ENCODE measurements at regions not wholly inside any gene's neighbourhood (a gene's known extent, or its start where the extent isn't known, plus 50 kb on each side); places are given as distances from the start of the nearest gene placed in this dataset.

DNA sequence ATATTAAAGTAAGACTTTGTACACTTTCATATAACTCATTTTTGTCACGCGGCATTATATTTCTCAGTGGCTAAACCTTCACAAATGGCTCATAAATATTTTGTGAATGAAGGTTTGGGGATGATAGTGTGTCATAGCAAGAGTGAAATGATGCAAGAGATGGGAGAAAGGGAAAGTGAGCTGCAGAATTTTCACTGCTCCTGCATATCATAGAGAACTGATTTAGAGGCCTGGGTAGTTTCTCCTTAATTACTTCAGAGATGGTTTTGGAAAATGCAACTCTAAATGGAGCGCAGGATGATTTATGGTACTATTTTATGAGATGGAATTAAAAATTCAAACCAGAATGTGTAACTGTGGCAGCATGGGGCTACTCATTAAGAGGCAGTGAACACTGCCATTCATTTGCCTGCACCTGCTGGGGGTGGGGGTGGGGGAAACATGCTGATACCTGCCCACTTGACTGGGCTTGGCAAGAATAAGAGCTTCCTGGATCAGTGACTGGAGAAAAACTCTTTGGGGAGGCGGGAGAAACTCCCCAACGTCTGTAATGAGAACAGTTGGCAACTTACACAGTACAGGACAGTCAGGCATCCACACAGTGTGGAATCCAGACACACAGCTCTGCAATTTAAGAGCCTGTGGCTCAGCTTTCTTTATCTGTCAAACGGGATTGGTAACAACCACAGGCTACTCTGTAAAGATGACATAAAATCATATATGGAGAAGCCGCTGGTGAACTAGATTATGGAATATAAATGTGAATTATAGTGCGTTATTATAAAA is 941.9 kb downstream of the SLC4A3 start:
- no peaks in the 10 kb centered on the region for H3K27me3 ChIP-seq (ENCODE audit: control insufficient read depth, insufficient read depth, low read length)
- H3K27ac ChIP-seq (ENCODE audit: low read depth, low read length) = no peak overlapping the region
- no peak overlapping the region for H3K9ac ChIP-seq (ENCODE audit: low read length)
- no peaks in the 10 kb centered on the region for H3K4me1 ChIP-seq (ENCODE audit: control insufficient read depth, insufficient read depth, low read length)
- no peaks in the 10 kb centered on the region for H3K9me3 ChIP-seq (ENCODE audit: control insufficient read depth, insufficient read depth, low read depth, low read length)
- H3K36me3 ChIP-seq (ENCODE audit: control insufficient read depth, insufficient read depth, low read length) = no peaks in the 10 kb centered on the region
- no peak overlapping the region for H3K4me3 ChIP-seq (ENCODE audit: low read depth, low read length)

DNA sequence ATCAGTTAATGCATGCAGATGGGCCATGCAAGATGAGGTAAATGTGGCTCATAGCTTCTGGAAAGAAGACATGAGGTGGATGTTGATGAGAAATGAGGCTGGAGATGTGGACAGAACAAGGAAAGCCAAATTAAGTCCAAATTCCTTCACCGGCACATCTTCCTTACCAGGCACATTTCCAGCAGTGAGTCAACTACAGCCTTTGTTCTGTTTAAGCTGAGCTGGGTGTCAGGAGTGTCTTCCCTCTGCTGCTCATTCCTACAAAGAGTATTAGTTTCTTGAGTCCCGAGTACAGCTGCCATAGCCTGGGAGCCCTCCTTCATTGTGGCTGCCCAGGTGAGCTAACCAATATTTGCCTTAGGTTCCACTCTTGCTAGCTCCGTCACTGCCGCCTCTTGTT is 945.0 kb downstream of the SLC4A3 start:
- no peaks in the 10 kb centered on the region for H3K9me3 ChIP-seq (ENCODE audit: control insufficient read depth, insufficient read depth, low read depth, low read length)
- H3K9ac ChIP-seq (ENCODE audit: low read length) = no peak overlapping the region
- H3K36me3 ChIP-seq (ENCODE audit: control insufficient read depth, insufficient read depth, low read length) = no peaks in the 10 kb centered on the region
- no peak overlapping the region for H3K27ac ChIP-seq (ENCODE audit: low read depth, low read length)
- H3K27me3 ChIP-seq (ENCODE audit: control insufficient read depth, insufficient read depth, low read length) = no peaks in the 10 kb centered on the region
- H3K4me1 ChIP-seq (ENCODE audit: control insufficient read depth, insufficient read depth, low read length) = no peaks in the 10 kb centered on the region
- no peak overlapping the region for H3K4me3 ChIP-seq (ENCODE audit: low read depth, low read length)

DNA sequence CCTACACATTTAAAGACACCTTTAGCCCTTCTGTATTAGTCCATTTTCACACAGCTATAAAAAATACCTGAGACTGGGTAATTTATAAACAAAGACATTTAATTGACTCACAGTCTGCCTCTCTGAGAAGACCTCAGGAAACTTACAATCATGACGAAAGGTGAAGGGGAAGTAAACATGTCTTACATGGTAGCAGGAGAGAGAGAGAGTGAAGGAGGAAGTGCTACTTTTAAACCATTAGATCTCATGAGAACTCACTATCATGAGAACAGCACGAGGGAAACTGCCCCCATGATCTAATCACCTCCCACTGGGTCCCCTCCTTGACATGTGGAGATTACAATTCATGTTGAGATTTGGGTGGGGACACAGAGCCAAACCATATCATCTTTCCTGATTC is 946.6 kb downstream of the SLC4A3 start:
- H3K27ac ChIP-seq (ENCODE audit: low read depth, low read length) = no peak overlapping the region
- no peak overlapping the region for H3K9ac ChIP-seq (ENCODE audit: low read length)
- H3K4me3 ChIP-seq (ENCODE audit: low read depth, low read length) = no peak overlapping the region
- H3K4me1 ChIP-seq (ENCODE audit: control insufficient read depth, insufficient read depth, low read length) = no peaks in the 10 kb centered on the region
- H3K9me3 ChIP-seq (ENCODE audit: control insufficient read depth, insufficient read depth, low read depth, low read length) = no peaks in the 10 kb centered on the region
- no peaks in the 10 kb centered on the region for H3K36me3 ChIP-seq (ENCODE audit: control insufficient read depth, insufficient read depth, low read length)
- H3K27me3 ChIP-seq (ENCODE audit: control insufficient read depth, insufficient read depth, low read length) = no peaks in the 10 kb centered on the region

DNA sequence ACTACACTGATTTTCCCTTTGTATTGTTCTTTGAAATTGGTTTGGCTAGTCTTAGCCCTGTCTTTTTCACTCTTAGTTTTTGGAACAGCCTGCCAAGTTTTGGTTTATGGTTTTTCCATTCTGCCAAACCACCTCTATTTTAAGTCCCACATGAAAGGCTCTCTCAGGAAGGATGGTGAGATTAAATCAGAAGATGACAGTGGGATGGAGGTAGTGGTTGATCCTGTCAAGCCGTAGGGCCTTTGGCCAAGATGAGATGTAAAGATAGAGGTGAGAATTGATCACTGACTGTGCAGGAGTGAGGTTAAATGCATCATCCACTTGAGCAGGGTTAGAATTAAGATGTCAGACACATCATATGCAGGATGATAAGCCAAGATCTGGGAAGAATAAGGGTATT is 948.5 kb downstream of the SLC4A3 start:
- Histone ChIP-seq H3K9me3 (ENCODE audit: control insufficient read depth, insufficient read depth, low read depth, low read length) (no peaks in the 10 kb centered on the region), H3K27me3 (ENCODE audit: control insufficient read depth, insufficient read depth, low read length) (no peaks in the 10 kb centered on the region), H3K4me1 (ENCODE audit: control insufficient read depth, insufficient read depth, low read length) (no peaks in the 10 kb centered on the region), H3K27ac (ENCODE audit: low read depth, low read length) (no peak overlapping the region), H3K4me3 (ENCODE audit: low read depth, low read length) (no peak overlapping the region), H3K9ac (ENCODE audit: low read length) (no peak overlapping the region), H3K36me3 (ENCODE audit: control insufficient read depth, insufficient read depth, low read length) (no peaks in the 10 kb centered on the region)

DNA sequence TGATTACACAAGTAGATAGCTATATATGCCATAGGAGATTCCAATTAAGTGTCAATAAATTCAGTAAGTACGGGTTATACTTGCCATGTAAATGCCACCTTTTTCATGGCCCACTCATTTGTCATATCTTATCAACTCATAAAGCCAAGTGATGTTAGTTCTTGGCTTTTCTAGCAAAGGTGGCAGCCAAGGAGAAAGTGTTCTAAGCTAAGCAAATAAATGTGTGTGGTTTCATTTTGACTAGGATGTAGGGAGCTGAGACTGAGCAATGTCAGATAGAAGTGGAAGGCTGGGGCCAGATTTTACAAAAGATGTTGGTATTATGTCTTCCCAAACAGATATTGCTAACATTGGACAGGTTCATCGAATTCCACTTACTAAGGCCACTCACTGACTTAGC is 952.0 kb downstream of the SLC4A3 start:
- no peaks in the 10 kb centered on the region for H3K36me3 ChIP-seq (ENCODE audit: control insufficient read depth, insufficient read depth, low read length)
- no peak overlapping the region for H3K9ac ChIP-seq (ENCODE audit: low read length)
- H3K4me3 ChIP-seq (ENCODE audit: low read depth, low read length) = no peak overlapping the region
- H3K27me3 ChIP-seq (ENCODE audit: control insufficient read depth, insufficient read depth, low read length) = no peaks in the 10 kb centered on the region
- H3K4me1 ChIP-seq (ENCODE audit: control insufficient read depth, insufficient read depth, low read length) = no peaks in the 10 kb centered on the region
- no peaks in the 10 kb centered on the region for H3K9me3 ChIP-seq (ENCODE audit: control insufficient read depth, insufficient read depth, low read depth, low read length)
- H3K27ac ChIP-seq (ENCODE audit: low read depth, low read length) = no peak overlapping the region

DNA sequence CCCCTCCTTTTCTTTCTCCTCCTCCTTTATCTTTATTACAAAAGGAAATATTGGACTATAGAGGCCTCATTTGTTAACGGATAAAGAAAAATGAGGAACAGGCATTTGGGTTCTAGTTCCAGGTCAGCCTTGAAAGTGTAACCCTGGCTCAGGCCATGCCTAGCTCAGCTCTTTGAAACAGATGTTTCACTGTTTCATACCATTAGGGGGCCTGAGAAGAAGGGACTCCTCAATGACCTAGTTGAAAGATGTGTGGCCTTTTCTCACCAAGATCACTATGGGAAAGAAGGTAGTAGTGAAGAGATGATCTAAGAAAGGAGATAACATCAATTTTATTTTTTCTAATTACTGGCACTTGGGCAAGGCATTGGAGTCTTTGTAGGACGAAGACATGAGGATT is 952.7 kb downstream of the SLC4A3 start:
- no peaks in the 10 kb centered on the region for H3K27me3 ChIP-seq (ENCODE audit: control insufficient read depth, insufficient read depth, low read length)
- no peak overlapping the region for H3K9ac ChIP-seq (ENCODE audit: low read length)
- no peaks in the 10 kb centered on the region for H3K4me1 ChIP-seq (ENCODE audit: control insufficient read depth, insufficient read depth, low read length)
- H3K27ac ChIP-seq (ENCODE audit: low read depth, low read length) = no peak overlapping the region
- no peak overlapping the region for H3K4me3 ChIP-seq (ENCODE audit: low read depth, low read length)
- H3K36me3 ChIP-seq (ENCODE audit: control insufficient read depth, insufficient read depth, low read length) = no peaks in the 10 kb centered on the region
- no peaks in the 10 kb centered on the region for H3K9me3 ChIP-seq (ENCODE audit: control insufficient read depth, insufficient read depth, low read depth, low read length)

DNA sequence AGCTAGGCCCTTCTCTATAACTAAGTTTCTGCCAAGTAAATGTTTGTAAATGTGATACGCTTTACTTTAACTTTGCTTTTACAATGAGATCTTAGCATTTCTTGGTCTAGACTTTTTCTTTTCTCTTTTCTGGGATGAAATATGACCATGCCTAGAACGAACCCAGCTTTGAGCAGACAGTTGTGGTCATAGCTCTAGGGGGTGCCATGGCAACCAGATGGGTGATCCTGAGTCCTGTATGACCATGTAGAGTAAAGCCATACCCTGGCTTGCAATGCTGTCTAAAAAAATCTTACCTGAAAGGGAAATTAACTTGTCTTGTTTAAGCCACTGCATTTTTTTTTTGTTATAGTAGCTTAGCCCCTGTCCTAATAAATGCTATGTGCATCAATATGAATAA is 956.3 kb downstream of the SLC4A3 start:
- H3K27me3 ChIP-seq (ENCODE audit: control insufficient read depth, insufficient read depth, low read length) = no peaks in the 10 kb centered on the region
- no peaks in the 10 kb centered on the region for H3K9me3 ChIP-seq (ENCODE audit: control insufficient read depth, insufficient read depth, low read depth, low read length)
- no peaks in the 10 kb centered on the region for H3K36me3 ChIP-seq (ENCODE audit: control insufficient read depth, insufficient read depth, low read length)
- no peak overlapping the region for H3K4me3 ChIP-seq (ENCODE audit: low read depth, low read length)
- no peak overlapping the region for H3K9ac ChIP-seq (ENCODE audit: low read length)
- no peaks in the 10 kb centered on the region for H3K4me1 ChIP-seq (ENCODE audit: control insufficient read depth, insufficient read depth, low read length)
- H3K27ac ChIP-seq (ENCODE audit: low read depth, low read length) = no peak overlapping the region

DNA sequence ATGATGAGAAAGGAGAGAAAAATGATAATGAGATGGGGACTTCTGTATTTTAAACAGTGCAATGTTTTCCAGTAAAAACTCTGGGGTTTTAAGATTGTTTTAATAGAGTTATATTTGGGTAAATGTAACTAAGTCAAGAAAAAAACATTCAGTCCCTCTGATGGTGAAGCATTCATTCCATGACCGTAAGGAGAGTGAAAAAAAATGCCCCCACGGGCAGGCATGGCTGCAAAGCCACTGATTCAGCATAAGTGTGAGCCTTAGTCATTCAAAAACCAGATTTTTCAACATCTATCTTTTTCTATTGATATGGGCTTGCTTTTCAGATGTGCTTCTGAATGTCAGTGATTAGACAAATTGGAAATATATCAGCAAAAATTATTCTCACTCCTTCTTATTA is 957.8 kb downstream of the SLC4A3 start:
- Histone ChIP-seq H3K9ac (ENCODE audit: low read length) (no peak overlapping the region), H3K27me3 (ENCODE audit: control insufficient read depth, insufficient read depth, low read length) (no peaks in the 10 kb centered on the region), H3K4me1 (ENCODE audit: control insufficient read depth, insufficient read depth, low read length) (no peaks in the 10 kb centered on the region), H3K9me3 (ENCODE audit: control insufficient read depth, insufficient read depth, low read depth, low read length) (no peaks in the 10 kb centered on the region), H3K36me3 (ENCODE audit: control insufficient read depth, insufficient read depth, low read length) (no peaks in the 10 kb centered on the region), H3K27ac (ENCODE audit: low read depth, low read length) (no peak overlapping the region), H3K4me3 (ENCODE audit: low read depth, low read length) (no peak overlapping the region)

DNA sequence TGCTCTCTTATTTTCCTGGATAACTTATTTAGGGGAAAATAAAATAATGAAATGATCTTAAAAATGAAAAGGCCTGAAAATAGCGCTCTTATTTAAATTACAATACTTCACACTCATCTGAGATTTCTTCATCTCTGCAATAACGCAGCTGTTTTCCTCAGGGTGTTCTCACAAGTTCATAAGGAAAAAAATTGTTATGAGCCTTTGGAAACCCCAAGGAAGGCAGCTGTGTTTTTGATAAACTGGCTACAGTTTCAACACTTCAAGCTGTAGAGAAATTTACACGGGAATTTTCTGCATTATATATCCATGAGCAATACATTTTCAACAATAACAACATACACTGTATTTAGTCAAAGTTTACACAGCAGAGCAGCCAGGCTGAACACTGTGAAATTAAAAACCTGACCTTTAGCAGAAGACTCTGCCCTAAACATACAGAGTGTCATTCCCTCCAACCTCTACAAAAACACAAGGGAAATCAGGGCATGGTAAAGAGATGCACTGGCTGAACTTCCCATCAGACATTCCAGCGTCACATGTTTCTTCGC is 959.6 kb downstream of the SLC4A3 start:
- Histone ChIP-seq H3K4me1 (ENCODE audit: control insufficient read depth, insufficient read depth, low read length) (no peaks in the 10 kb centered on the region), H3K36me3 (ENCODE audit: control insufficient read depth, insufficient read depth, low read length) (no peaks in the 10 kb centered on the region), H3K9ac (ENCODE audit: low read length) (no peak overlapping the region), H3K4me3 (ENCODE audit: low read depth, low read length) (no peak overlapping the region), H3K27me3 (ENCODE audit: control insufficient read depth, insufficient read depth, low read length) (no peaks in the 10 kb centered on the region), H3K27ac (ENCODE audit: low read depth, low read length) (no peak overlapping the region), H3K9me3 (ENCODE audit: control insufficient read depth, insufficient read depth, low read depth, low read length) (no peaks in the 10 kb centered on the region)

DNA sequence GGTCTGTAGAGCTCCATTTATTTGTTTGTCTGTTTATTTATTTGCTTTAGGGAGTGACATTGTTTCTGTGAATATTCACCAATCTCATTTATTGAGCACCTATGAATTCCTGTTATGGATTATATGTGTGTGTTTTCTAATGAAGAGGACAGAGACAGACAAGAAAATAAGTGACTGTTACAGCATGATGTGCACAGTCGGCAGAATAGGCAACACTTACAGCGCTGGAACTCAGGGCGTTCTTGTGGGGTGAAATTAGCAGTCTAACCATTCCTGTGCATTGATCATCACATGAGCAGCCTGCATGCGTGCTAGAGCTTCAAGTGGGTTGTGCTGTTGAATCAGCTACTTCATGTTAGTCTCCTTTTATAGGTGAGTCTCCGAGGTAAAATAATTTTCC is 960.7 kb downstream of the SLC4A3 start:
- Histone ChIP-seq H3K9me3 (ENCODE audit: control insufficient read depth, insufficient read depth, low read depth, low read length) (no peaks in the 10 kb centered on the region), H3K36me3 (ENCODE audit: control insufficient read depth, insufficient read depth, low read length) (no peaks in the 10 kb centered on the region), H3K27me3 (ENCODE audit: control insufficient read depth, insufficient read depth, low read length) (no peaks in the 10 kb centered on the region), H3K9ac (ENCODE audit: low read length) (no peak overlapping the region), H3K4me1 (ENCODE audit: control insufficient read depth, insufficient read depth, low read length) (no peaks in the 10 kb centered on the region), H3K27ac (ENCODE audit: low read depth, low read length) (no peak overlapping the region), H3K4me3 (ENCODE audit: low read depth, low read length) (no peak overlapping the region)

DNA sequence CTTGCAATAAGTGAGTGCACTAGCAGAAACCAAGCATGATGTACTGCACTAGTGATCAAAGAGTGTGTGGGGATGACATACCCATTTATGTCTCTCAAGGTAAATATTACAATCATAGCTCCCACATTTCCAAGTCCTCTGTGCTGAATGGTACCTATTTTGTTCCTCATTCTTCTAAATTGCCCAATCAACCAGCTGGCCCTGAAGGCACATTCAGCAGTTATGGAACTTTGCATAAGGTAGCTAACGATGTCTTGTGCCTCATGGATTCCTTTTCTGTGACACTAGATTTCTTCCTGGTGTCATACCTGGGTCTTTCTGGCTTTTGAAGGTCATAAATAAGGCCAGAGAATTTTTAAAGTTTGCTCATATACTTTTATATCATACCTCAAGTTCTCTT is 963.0 kb downstream of the SLC4A3 start:
- Histone ChIP-seq H3K4me1 (ENCODE audit: control insufficient read depth, insufficient read depth, low read length) (no peaks in the 10 kb centered on the region), H3K4me3 (ENCODE audit: low read depth, low read length) (no peak overlapping the region), H3K36me3 (ENCODE audit: control insufficient read depth, insufficient read depth, low read length) (no peaks in the 10 kb centered on the region), H3K9ac (ENCODE audit: low read length) (no peak overlapping the region), H3K27me3 (ENCODE audit: control insufficient read depth, insufficient read depth, low read length) (no peaks in the 10 kb centered on the region), H3K27ac (ENCODE audit: low read depth, low read length) (no peak overlapping the region), H3K9me3 (ENCODE audit: control insufficient read depth, insufficient read depth, low read depth, low read length) (no peaks in the 10 kb centered on the region)

Data from HUES6 (cell line).